ENCODE measurements at regions not wholly inside any gene's neighbourhood (a gene's known extent, or its start where the extent isn't known, plus 50 kb on each side); places are given as distances from the start of the nearest gene placed in this dataset.

DNA sequence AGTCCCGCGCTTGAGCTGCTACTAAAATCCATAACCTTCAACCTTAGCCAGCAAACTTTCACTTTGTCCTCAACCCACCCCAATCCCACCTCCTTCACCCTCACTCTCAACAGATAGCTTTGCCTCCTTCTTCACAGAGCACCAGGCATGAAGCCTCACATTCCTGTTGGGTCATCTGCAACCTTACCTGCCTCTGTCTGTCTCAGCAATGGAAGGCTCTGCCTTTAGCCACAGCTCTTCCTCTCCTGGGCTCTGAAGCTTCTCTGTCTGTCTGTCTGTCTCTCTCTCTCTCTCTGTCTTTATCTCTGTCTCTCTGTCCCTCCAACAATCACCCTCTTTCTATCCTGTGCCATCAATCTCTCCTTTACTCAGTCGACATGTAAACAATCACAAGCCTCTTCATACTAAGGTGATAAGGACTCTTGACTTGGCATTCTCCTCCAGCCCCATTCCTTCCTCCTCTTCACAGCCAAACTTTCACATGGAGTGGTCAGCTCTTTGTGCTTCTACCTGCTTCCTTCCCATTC, 220.8 kb downstream of the SPTSSA start:
- DNase-seq (ENCODE audit: low spot score): no peak

DNA sequence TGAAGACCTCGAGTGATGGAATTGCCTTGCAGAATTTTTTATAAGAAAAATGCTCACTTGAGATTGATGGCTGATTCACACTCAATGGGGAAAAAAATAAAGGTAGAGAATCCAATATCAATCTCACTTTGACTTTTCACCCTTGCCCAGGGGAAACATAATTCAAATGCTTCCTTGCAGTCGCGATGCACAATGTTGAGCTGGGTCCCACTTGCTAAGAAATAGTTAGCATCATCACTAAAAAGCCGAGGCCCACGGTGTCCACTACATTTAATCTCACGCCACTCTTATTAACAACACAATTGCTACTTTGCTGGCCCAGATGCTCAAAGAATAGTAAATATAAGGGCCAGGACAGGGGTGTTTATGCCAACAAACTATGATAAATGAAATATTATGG, 223.4 kb downstream of the SPTSSA start:
- no peak for DNase-seq (ENCODE audit: low spot score)

DNA sequence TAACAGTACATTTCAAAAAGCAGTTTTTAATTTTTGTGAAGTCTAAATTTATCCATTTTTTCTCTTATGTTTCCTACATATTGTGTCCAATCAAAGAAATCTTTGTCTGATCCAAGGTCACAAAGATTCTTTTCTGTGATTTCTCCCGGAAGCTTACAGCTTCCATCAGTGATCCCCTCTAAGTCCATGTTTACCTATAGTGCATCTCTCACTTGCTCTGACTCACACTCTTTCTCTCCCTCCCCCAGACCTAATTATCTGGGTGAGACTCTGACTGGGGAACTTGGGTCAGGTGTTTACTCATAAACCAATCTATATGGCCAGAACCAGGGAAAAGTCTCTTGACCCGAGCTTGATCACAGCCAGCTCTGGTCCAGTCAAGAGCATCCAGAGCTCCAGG, 224.4 kb downstream of the SPTSSA start:
- no peak for DNase-seq (ENCODE audit: low spot score)

DNA sequence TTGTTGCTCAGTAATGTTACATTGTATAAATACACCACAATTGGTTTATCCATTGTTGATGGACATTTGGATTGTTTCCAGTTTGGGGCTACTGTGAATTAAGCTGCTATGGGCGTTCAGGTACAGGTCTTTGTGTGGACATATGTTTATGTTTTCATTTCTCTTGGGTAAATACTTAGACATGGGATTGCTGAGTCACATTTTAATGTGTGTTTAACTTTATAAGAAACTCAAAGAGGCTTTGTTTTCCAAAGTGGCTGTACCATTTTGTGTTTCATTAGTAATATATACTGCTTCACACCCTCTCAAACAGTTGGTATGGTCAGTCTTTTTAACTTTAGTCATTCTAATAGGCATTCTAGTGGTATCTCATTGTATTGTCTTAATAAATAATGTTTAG, 225.0 kb downstream of the SPTSSA start:
- DNase-seq (ENCODE audit: low spot score): no peak

DNA sequence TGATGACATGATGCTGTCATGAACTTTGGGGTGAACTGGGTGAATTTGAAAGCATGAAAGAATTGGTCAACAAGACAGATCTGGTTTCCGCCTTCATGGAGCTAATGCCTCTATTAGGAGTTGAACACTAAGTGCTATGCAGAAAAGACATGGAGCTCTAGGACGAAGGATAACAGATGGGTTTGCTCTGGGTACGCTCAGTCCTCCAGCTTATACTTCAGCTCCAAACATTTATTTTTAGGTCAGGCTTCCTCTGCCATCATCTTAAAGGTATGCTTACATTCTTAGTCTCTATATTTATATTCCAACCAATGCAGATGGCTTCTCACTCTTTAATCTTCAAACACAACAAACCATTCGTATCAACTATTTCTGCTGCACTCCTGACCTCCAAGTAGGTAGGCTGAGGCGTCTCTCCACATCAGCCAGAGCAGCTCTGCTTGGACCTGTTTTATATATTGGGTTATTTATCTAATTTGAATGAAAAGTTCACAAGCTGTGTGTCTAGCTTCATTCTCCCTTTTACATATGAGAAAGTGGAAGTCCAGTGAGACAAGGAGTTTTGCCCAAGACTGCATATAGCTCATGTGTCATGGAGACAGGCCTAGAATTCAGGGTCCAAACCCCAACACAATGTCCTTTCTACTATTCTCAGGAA, 226.3 kb downstream of the SPTSSA start:
- no peak for DNase-seq (ENCODE audit: low spot score)

DNA sequence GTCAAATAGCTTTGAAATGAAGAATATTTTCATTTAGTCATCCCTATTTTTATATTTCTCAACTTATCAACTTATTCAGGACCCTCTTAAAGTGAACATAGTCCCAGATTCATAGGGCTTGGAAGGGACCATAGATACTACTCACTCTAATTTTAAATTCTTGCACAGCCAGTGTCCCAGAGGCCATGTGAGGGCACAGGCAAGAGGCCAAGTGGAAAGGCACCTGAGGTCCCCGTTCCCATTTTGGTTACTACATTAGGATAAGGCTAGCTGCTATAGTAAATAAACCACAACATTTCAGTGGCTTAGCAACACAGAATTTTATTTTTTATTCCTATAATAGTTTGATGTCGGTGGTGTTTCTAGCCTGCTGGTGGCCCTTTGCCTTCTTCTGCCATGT, 227.8 kb downstream of the SPTSSA start:
- no peak for DNase-seq (ENCODE audit: low spot score)

DNA sequence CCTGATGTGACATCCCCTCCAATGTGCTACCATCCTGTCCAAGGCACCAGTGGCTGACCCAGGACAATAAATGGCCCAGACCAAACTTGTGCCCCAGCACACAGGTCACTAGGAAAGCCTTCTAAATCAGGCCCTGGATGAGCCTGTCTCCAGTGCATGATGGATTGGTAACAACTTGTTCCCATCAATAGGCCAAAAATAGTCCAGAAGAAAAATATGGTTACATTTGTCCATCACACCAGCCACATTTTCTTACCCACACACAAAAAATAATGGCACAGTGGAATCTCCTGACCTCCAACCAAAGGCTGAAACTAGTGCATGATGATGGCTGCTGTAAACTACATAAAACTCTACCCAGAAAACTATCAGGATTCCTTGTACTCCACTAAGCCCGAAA, 228.4 kb downstream of the SPTSSA start:
- DNase-seq (ENCODE audit: low spot score): no peak

DNA sequence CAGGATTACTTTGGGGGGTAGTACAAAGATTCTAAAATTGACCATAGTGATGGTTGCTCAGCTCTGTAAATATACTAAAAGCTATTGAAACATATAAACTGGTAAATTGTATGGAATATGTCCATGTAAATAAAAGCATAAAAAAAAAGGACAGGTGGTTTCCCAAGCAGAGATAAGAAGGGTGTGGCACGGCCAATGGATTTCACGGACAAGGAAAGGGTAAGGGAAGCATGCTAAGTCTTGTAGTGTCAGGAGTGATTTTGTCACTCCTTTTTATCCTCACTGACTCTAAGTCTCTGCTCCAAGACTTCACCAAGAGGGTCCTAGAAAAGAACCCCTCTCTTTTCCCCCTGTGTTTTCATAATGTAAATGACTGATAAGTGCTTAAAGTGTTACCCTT, 229.2 kb downstream of the SPTSSA start:
- no peak for DNase-seq (ENCODE audit: low spot score)

DNA sequence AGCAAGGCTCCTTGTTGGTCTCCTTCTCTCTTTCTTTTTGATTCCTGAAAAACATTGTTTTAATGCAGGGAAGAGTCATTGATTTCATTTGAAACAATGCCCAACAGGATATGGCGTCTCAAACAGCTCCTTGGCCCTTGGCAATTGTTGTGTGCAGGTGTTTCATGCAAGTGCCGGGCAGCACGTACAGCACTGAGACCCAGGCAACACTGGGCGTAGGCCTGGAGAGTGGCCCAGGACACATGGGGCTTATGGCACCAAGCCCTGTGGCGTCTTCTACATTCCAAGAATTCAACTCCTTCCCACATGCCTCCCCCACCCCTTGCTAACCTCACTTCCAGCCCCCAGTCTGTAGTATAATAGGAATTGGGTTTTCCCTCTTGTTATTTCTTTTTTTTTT, 230.4 kb downstream of the SPTSSA start:
- DNase-seq (ENCODE audit: low spot score): no peak

DNA sequence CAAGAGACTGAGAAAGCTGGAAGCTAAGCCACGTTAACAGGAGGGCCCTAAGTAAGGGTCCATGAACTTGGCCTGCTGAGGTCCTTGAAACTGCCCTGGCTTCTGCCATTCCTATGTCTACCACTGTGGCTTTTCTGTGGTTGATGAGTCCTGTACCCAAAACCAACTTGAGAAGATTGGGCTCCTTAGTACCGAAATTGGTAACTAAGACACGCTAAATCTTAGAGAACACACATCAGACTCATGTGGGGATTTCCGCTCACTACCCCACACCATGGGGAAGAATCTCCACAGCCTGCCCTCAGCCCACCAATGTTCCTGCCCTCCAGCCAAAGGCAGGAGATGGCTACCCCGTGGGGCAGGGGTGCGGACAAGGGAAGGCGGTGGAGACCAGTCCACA, 232.9 kb downstream of the SPTSSA start:
- DNase-seq (ENCODE audit: low spot score): no peak

DNA sequence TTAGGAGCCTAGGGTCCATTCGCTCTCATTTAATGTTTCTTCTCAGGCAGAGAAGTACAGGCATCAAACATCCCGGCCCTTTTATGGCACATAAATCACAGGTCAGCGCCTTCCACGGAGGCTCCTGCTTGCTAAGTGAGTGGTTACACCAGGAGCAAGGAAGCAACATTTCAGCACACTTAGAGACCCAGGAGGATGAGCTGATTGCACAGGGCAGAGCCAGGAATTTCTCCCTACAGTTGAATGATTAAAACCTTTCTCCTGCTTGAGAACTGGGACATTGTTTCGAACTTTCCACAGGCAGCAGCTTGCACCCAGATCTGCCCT, 233.4 kb downstream of the SPTSSA start:
- DNase-seq (ENCODE audit: low spot score): no peak

DNA sequence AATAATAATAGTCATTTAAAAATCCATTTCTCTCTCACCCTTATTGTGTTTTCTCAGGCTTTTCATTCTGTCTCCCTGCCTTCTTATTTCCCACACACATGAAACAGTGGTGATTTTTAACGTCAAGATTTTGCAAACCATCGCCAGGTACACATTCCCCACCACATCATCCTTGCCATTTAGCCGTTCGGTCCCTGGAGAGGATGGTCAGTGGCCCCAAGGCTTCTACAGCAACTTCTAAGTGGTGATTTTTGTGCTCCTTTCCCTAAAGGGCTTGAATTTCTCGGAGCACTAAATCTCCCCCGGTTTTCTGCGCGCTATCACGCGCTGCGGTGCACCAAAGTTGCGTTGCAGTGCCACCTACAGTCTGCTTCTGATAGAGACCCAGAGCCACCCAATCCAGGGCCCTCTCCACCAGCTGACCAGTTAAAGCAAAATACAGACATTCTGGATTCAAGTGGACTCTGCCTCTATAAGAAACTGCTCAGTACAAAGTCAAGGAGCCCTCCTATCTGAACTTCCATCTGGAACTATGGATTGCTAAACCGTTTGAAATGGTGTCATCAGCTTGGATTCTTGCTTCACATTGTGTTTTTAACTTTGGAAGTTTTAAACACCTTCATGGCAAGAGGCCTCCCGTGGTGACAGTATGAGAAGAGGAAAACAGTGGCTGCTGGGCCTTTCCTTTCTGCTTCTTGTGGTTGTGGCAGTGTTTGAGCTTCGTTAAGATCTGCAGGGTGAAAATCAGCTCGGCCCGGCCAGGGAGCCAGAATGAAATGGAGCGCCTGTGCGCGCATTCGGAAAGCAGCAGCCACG, 234.0 kb downstream of the SPTSSA start:
- peak; percentile 55 for DNase-seq (ENCODE audit: low spot score)

DNA sequence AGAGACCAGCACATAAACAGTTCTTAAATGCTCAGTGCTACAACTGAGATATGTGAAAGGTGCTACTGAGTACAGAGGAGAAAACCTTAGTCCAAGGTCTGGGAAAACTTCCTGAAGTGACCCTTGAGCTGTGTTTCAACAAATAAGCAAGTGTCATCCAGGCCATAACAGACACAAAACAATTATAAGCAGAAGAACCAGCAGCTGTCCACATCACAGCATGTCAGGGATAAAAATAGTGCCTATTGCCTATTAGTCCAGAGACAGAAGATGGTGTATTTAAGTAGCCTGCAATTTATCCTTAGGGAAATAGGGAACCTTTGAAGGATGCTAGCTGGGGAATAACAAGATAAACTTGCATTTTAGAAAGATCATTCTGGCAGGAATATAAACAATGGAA, 237.8 kb downstream of the SPTSSA start:
- DNase-seq (ENCODE audit: low spot score): no peak

DNA sequence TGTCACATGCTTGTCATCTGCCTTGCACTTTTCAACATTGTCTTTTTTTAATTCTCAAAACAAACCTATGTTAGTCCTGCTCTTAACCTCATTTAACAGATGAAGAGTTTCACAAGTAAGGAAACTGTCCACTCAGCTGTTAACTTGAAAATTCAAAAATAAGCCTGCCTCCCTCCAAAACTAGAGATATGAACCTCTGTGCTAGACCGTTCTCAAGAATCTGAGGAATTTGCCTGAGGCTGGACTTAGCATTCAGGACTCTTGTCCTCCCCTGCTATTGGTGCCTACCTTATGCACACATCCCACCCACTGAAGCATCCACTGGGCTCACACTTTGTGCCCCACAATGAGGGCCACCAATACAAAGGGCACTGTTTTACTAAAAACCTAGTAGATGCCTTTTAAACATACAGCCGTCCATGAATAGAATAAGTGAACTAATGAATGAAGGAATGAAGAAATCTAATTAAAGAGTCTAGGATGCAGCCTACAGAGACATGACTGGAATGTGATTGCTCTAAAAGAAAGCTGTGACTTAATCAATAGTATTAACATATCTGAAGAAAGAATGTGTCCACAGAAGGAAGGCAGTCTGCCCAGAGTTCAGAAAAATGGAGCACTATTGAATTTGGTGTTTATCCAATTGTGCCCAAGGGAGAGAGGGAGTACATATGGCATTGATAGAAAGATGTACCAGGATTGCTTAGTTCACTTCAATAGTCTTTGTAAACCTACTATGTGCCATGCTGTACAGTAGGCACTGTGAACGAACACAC, 238.5 kb downstream of the SPTSSA start:
- no peak for DNase-seq (ENCODE audit: low spot score)

DNA sequence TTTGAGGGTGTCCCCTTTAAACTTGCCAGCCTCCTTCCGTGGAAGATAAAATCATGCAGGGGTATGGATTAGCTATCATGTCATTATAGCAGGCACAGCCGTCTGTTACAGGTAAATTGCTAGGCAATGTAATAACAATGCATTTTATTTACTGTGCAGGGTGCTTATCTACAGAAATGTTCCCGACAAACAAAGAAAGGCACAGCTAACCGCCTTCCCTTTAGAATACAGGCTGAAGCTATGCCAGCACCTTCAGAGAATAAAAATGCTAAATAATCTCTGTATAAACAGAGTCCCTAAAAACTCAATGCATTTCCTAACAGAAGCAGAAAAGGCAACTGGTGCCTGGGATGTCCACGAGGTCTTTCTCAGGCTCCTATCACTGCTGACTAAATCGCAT, 239.2 kb downstream of the SPTSSA start:
- DNase-seq (ENCODE audit: low spot score): no peak

DNA sequence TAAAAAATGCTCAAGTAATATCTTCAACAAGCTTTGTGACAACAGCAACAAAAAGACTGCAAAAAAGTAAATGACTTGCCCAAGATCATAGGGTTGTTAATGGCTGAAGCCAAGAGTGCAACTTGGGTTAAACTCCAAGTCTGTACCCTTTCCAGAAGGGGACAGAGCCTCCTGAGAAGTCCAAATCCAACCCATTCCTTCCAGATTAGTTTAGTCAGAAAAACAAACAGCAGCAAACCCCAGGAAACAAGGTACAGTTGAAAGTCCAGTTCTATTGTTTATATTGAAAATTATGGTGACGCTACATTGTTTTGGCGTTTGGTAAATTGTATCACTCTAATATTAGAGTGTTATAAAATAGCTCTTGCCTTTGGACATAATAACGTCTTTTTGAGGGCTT, 239.9 kb downstream of the SPTSSA start:
- DNase-seq (ENCODE audit: low spot score): no peak

DNA sequence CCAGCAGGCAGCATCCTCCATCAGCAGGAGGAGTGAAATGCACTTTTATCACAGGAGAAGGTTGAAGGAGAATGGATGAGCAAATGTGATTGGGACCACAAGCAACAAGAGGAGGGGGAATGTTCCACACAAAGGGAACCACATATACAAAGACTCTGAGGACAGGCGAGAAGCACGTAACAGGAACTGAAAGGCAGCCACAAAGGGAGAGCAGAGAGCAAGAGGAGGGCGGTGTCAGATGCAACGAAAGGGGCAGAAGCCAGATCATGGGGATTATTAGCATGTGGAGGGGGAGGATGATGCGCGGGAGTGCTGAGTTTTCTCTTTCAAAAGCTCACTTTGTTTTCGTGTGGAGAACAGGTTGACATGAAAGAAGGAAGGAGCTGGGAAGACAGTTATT, 241.1 kb downstream of the SPTSSA start:
- DNase-seq (ENCODE audit: low spot score): no peak

DNA sequence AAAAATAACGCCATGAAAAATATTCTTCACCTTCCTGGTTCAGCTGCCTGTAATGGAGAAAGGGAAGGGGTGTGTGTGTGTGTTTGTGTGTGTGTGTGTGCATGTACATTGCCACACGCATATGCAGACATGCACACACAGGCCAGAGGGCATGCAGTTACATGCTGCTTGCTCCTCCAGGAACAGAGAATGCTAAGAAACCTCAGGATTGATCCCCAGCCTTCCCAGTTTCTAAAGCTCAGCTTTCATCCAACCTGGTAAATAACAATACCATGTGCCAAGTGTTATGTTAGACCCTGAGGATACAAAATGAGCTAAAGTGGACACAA, 241.7 kb downstream of the SPTSSA start:
- no peak for DNase-seq (ENCODE audit: low spot score)

DNA sequence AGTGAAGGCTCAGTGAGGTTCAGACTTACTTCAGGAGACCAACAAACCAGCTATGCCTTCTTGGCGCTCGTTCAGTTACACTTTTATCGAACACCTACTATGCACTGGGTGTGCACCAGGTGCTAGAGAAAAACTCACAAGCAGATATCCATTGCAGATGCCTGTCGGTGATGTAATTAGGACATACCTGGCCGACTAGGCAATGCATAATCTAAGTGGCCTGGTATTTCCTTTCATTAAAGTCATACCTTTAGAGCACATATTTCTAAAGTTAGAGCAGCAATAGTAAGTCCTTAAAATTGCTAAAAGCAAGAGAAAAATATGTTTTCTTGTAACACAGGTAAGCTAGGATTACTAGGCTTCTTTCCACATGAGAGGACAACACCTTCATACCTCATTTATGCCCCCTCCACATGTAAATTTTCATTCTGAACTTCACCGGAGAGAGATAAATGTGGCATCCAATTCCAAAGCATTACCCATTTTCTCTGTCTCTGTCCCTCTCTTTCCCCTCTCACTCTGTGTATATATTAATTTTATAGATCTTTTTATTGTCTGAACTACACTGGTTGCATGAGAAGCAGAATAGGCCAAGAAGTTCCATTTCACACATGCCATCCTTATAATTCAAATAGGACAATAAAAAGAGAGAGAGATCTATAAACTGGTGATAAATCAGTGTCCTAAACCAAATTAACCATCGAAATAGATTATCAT, 242.2 kb downstream of the SPTSSA start:
- no peak for DNase-seq (ENCODE audit: low spot score)

DNA sequence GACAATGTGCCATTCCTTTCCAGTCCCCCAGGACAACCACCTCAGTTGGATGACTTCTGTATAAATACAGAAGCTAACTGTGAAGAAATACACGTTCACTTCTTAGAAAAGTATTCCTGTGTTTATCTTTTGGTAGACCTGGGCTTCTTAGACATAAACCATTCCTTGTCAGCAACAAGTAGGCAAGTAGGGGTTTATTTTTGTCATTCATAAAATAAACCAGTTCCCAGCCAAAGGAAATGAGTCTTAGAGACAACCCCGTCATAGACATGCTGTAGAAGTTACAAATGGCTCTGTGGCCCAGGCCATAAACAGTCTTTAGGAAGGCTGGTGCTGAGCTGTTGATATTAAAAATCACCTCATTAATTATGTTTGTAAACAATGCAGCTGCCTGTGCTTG, 243.2 kb downstream of the SPTSSA start:
- DNase-seq (ENCODE audit: low spot score): no peak

DNA sequence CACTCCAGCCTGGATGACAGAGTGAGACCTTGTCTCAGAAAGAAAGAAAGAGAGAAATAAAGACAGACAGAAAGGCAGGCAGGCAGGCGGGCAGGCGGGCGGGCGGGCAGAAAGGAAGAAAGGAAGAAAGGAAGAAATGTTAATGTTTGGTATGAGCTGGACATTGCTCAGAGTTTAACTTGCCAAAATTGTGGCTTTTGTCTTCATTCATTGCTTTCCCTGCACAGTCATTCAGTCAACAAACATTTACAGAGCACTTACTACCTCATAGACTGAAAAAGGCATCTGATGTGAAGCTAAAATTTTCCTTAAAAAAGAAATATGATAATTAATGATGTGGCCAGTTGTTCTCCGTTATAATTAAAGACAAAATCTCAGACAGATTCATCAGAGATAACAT, 247.1 kb downstream of the SPTSSA start:
- DNase-seq (ENCODE audit: low spot score): no peak

DNA sequence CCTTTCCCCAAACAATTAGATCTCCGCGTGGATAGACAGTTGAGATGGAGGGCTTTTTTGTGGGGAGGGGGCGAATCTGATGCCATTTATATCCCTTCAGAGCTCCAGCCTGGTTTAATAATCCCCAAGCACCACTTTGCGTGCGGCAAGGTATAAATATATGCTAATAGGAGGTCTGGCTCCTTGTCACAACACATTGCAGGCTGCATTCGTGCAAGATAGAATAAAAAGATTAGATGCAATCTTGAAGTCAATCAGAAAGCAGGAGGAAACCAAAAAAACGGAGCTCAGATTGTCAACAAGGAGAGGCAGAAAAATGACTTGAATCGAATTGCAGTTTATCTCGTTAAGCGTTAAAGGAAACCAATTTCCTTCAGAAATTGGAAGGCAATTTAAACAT, 248.7 kb downstream of the SPTSSA start:
- DNase-seq (ENCODE audit: low spot score): no peak
